NT2/D1 (cell line): ENCODE measurements at regions not wholly inside any gene's neighbourhood (a gene's known extent, or its start where the extent isn't known, plus 50 kb on each side); places are given as distances from the start of the nearest gene placed in this dataset.

Source experiments
- DNase-seq: peaks from one replicate; pipeline ENCODE4 v3.0.0-alpha.2; 2011; ENCODE audit warnings: low read depth, low spot score
- H3K27me3 ChIP-seq: 2 replicates; pipeline ENCODE4 v1.6.0; 2011; ENCODE audit warnings: mild to moderate bottlenecking; ENCODE audit not compliant: insufficient read length, insufficient read depth
- H3K36me3 ChIP-seq: 2 replicates; pipeline ENCODE4 v1.6.1; 2011; ENCODE audit warnings: mild to moderate bottlenecking, low read length, mixed read lengths; ENCODE audit not compliant: insufficient read depth, insufficient read length
- H3K4me1 ChIP-seq: 2 replicates; pipeline ENCODE4 v1.5.1; 2011; ENCODE audit not compliant: insufficient read depth, insufficient read length
- H3K4me3 ChIP-seq: 2 replicates; pipeline ENCODE4 v1.5.1; 2011; ENCODE audit warnings: low read depth; ENCODE audit not compliant: insufficient read length
- H3K9ac ChIP-seq: 2 replicates; pipeline ENCODE4 v1.6.0; 2011; ENCODE audit warnings: low read depth; ENCODE audit not compliant: insufficient read length
- H3K9me3 ChIP-seq: 2 replicates; pipeline ENCODE4 v1.5.1; 2011; ENCODE audit warnings: mild to moderate bottlenecking, low read length; ENCODE audit not compliant: insufficient read depth
- SUZ12 ChIP-seq: IDR thresholded peaks from 2 replicates; pipeline ENCODE4 v1.6.1; 2011; ENCODE audit not compliant: insufficient read length, insufficient read depth; ENCODE audit errors: extremely low read depth
- YY1 ChIP-seq: IDR thresholded peaks from 2 replicates; pipeline ENCODE4 v1.6.1; 2011; ENCODE audit not compliant: insufficient read length, insufficient read depth
- ZNF274 ChIP-seq: IDR thresholded peaks from 2 replicates; pipeline ENCODE4 v1.6.1; 2011; ENCODE audit warnings: mild to moderate bottlenecking, low read depth, low read length

GRCh38 chr2:239476029-239476756 is 75.4 kb upstream of the HDAC4 start:
- DNase-seq = no peak

GRCh38 chr2:239475161-239476028 is 74.6 kb upstream of the HDAC4 start:
- no peak for DNase-seq
- TF ChIP-seq SUZ12 (no peak), YY1 (no peak), ZNF274 (no peak)
- Histone ChIP-seq H3K9ac (no peak overlapping the region), H3K9me3 (no peaks in the 10 kb centered on the region), H3K4me1 (no peaks in the 10 kb centered on the region), H3K4me3 (no peak overlapping the region), H3K36me3 (no peaks in the 10 kb centered on the region), H3K27me3 (peaks cover 2% of the 10 kb centered on the region)

More at GRCh38 chr2:239476029-239476756, 75.4 kb upstream of the HDAC4 start:
- Histone ChIP-seq H3K9ac (no peak overlapping the region), H3K9me3 (no peaks in the 10 kb centered on the region), H3K27me3 (peaks cover 2% of the 10 kb centered on the region), H3K4me1 (no peaks in the 10 kb centered on the region), H3K36me3 (no peaks in the 10 kb centered on the region), H3K4me3 (no peak overlapping the region)
- no peak for TF ChIP-seq YY1
- no peak for TF ChIP-seq ZNF274
- TF ChIP-seq SUZ12 = no peak

GRCh38 chr2:239473211-239473805 is 72.5 kb upstream of the HDAC4 start:
- Histone ChIP-seq H3K27me3 (peaks cover 2% of the 10 kb centered on the region), H3K9ac (no peak overlapping the region), H3K9me3 (no peaks in the 10 kb centered on the region), H3K36me3 (no peaks in the 10 kb centered on the region), H3K4me3 (no peak overlapping the region), H3K4me1 (no peaks in the 10 kb centered on the region)
- TF ChIP-seq YY1 (no peak), ZNF274 (no peak), SUZ12 (no peak)
- DNase-seq = no peak

GRCh38 chr2:239472235-239472775 is 71.5 kb upstream of the HDAC4 start:
- Histone ChIP-seq H3K4me3 (no peak overlapping the region), H3K4me1 (no peaks in the 10 kb centered on the region), H3K9me3 (peaks cover 3% of the 10 kb centered on the region; the same call in 1 of the 2 replicates), H3K36me3 (no peaks in the 10 kb centered on the region), H3K27me3 (peaks cover 2% of the 10 kb centered on the region), H3K9ac (no peak overlapping the region)
- DNase-seq = no peak
- TF ChIP-seq SUZ12 (no peak), YY1 (no peak), ZNF274 (no peak)

- Histone ChIP-seq H3K4me1 (no peaks in the 10 kb centered on the region), H3K9me3 (peaks cover 7% of the 10 kb centered on the region; the same call in 1 of the 2 replicates), H3K4me3 (no peak overlapping the region), H3K36me3 (no peaks in the 10 kb centered on the region), H3K9ac (no peak overlapping the region), H3K27me3 (peaks cover 2% of the 10 kb centered on the region)
- TF ChIP-seq SUZ12 (no peak), YY1 (no peak), ZNF274 (no peak)
- DNase-seq = no peak
Measured at GRCh38 chr2:239471011-239471792, 70.4 kb upstream of the HDAC4 start.

- TF ChIP-seq SUZ12 = no peak
- TF ChIP-seq YY1 = no peak
- no peak for TF ChIP-seq ZNF274
Measured at GRCh38 chr2:239470151-239470900, 69.5 kb upstream of the HDAC4 start.

More at GRCh38 chr2:239470151-239470900, 69.5 kb upstream of the HDAC4 start:
- Histone ChIP-seq H3K9ac (no peak overlapping the region), H3K9me3 (peaks cover 7% of the 10 kb centered on the region; the same call in 1 of the 2 replicates), H3K4me3 (no peak overlapping the region), H3K4me1 (no peaks in the 10 kb centered on the region), H3K36me3 (no peaks in the 10 kb centered on the region), H3K27me3 (peaks cover 2% of the 10 kb centered on the region)
- DNase-seq = no peak
